ENCODE measurements at regions not wholly inside any gene's neighbourhood (a gene's known extent, or its start where the extent isn't known, plus 50 kb on each side); places are given as distances from the start of the nearest gene placed in this dataset.
"Not testable (repeated sequence)": the region's sequence is repeated elsewhere in the genome, so short reads cannot be mapped to it uniquely, and the experiment has no call there.

GRCh38 chr13:81244011-81244410 lies 903.1 kb upstream of the SPRY2 start:
- H3K27me3 ChIP-seq, result no peaks in the 10 kb centered on the region
- no peaks in the 10 kb centered on the region for H3K9me3 ChIP-seq (replicated peaks)
- no peak overlapping the region for H3K27ac ChIP-seq
- DNase-seq, result no peak
- no peaks in the 10 kb centered on the region for H3K4me1 ChIP-seq
- H3K4me3 ChIP-seq, result no peak overlapping the region
- no peaks in the 10 kb centered on the region for H3K36me3 ChIP-seq

- H3K27me3 ChIP-seq, result no peaks in the 10 kb centered on the region
- DNase-seq, result no peak
- no peaks in the 10 kb centered on the region for H3K9me3 ChIP-seq (replicated peaks)
- H3K4me3 ChIP-seq, result no peak overlapping the region
- H3K36me3 ChIP-seq, result no peaks in the 10 kb centered on the region
- H3K27ac ChIP-seq, result no peak overlapping the region
- H3K4me1 ChIP-seq, result no peaks in the 10 kb centered on the region
These were observed 889.5 kb upstream of the SPRY2 start for GRCh38 chr13:81230386-81230785.

GRCh38 chr13:81226830-81227229 lies 885.9 kb upstream of the SPRY2 start:
- not testable (repeated sequence) for H3K27me3 ChIP-seq; H3K4me1 ChIP-seq; H3K36me3 ChIP-seq; H3K9me3 ChIP-seq (replicated peaks); H3K4me3 ChIP-seq; H3K27ac ChIP-seq
- DNase-seq, result peak in 1 of 2 experiments; percentile 10

- no peaks in the 10 kb centered on the region for H3K36me3 ChIP-seq
- H3K4me1 ChIP-seq, result no peaks in the 10 kb centered on the region
- H3K9me3 ChIP-seq (replicated peaks), result no peaks in the 10 kb centered on the region
- H3K4me3 ChIP-seq, result no peak overlapping the region
- DNase-seq, result no peak
- no peak overlapping the region for H3K27ac ChIP-seq
- H3K27me3 ChIP-seq, result no peaks in the 10 kb centered on the region
These were observed 883.4 kb upstream of the SPRY2 start for GRCh38 chr13:81224209-81224833.

GRCh38 chr13:81223778-81224177 lies 882.9 kb upstream of the SPRY2 start:
- H3K9me3 ChIP-seq (replicated peaks), result no peaks in the 10 kb centered on the region
- no peaks in the 10 kb centered on the region for H3K27me3 ChIP-seq
- H3K36me3 ChIP-seq, result no peaks in the 10 kb centered on the region
- H3K4me1 ChIP-seq, result no peaks in the 10 kb centered on the region
- no peak overlapping the region for H3K27ac ChIP-seq
- no peak overlapping the region for H3K4me3 ChIP-seq
- no peak for DNase-seq

- Histone ChIP-seq H3K9me3 (replicated peaks) (no peaks in the 10 kb centered on the region), H3K36me3 (no peaks in the 10 kb centered on the region)
These were observed 870.8 kb upstream of the SPRY2 start for GRCh38 chr13:81211713-81212112.

GRCh38 chr13:81207636-81208035 lies 866.7 kb upstream of the SPRY2 start:
- H3K9me3 ChIP-seq (replicated peaks), result no peaks in the 10 kb centered on the region
- no peaks in the 10 kb centered on the region for H3K4me1 ChIP-seq
- no peak for DNase-seq
- H3K27ac ChIP-seq, result no peak overlapping the region
- no peaks in the 10 kb centered on the region for H3K36me3 ChIP-seq
- no peaks in the 10 kb centered on the region for H3K27me3 ChIP-seq
- no peak overlapping the region for H3K4me3 ChIP-seq

More at GRCh38 chr13:81211713-81212112, 870.8 kb upstream of the SPRY2 start:
- Histone ChIP-seq H3K27ac (no peak overlapping the region), H3K4me3 (no peak overlapping the region), H3K4me1 (no peaks in the 10 kb centered on the region), H3K27me3 (no peaks in the 10 kb centered on the region)
- DNase-seq, result no peak

- DNase-seq, result no peak
- Histone ChIP-seq H3K4me3 (no peak overlapping the region), H3K9me3 (replicated peaks) (no peaks in the 10 kb centered on the region), H3K36me3 (no peaks in the 10 kb centered on the region), H3K4me1 (no peaks in the 10 kb centered on the region), H3K27ac (no peak overlapping the region), H3K27me3 (no peaks in the 10 kb centered on the region)
These were observed 866.3 kb upstream of the SPRY2 start for GRCh38 chr13:81207231-81207630.

- Histone ChIP-seq H3K27me3 (no peaks in the 10 kb centered on the region), H3K27ac (no peak overlapping the region), H3K9me3 (replicated peaks) (no peaks in the 10 kb centered on the region), H3K4me3 (no peak overlapping the region), H3K36me3 (no peaks in the 10 kb centered on the region), H3K4me1 (no peaks in the 10 kb centered on the region)
- DNase-seq, result no peak
These were observed 862.9 kb upstream of the SPRY2 start for GRCh38 chr13:81203783-81204182.

- no peaks in the 10 kb centered on the region for H3K27me3 ChIP-seq
- H3K4me3 ChIP-seq, result no peak overlapping the region
- H3K36me3 ChIP-seq, result no peaks in the 10 kb centered on the region
- DNase-seq, result no peak
- no peak overlapping the region for H3K27ac ChIP-seq
- H3K9me3 ChIP-seq (replicated peaks), result no peaks in the 10 kb centered on the region
- no peaks in the 10 kb centered on the region for H3K4me1 ChIP-seq
These were observed 859.0 kb upstream of the SPRY2 start for GRCh38 chr13:81199956-81200355.

- H3K27ac ChIP-seq, result no peak overlapping the region
- no peaks in the 10 kb centered on the region for H3K36me3 ChIP-seq
- H3K27me3 ChIP-seq, result no peaks in the 10 kb centered on the region
- DNase-seq, result no peak
- H3K9me3 ChIP-seq (replicated peaks), result no peaks in the 10 kb centered on the region
- H3K4me1 ChIP-seq, result no peaks in the 10 kb centered on the region
- H3K4me3 ChIP-seq, result no peak overlapping the region
These were observed 857.0 kb upstream of the SPRY2 start for GRCh38 chr13:81197966-81198365.

GRCh38 chr13:81197483-81197882 lies 856.6 kb upstream of the SPRY2 start:
- Histone ChIP-seq H3K36me3 (no peaks in the 10 kb centered on the region), H3K4me3 (no peak overlapping the region), H3K4me1 (no peaks in the 10 kb centered on the region), H3K27ac (no peak overlapping the region), H3K9me3 (replicated peaks) (no peaks in the 10 kb centered on the region), H3K27me3 (no peaks in the 10 kb centered on the region)
- DNase-seq, result no peak

- Histone ChIP-seq H3K36me3 (no peaks in the 10 kb centered on the region), H3K9me3 (replicated peaks) (no peaks in the 10 kb centered on the region), H3K27me3 (no peaks in the 10 kb centered on the region), H3K4me3 (no peak overlapping the region), H3K27ac (no peak overlapping the region), H3K4me1 (no peaks in the 10 kb centered on the region)
- DNase-seq, result no peak
These were observed 853.4 kb upstream of the SPRY2 start for GRCh38 chr13:81194362-81194761.

GRCh38 chr13:81184556-81185265 lies 843.8 kb upstream of the SPRY2 start:
- H3K9me3 ChIP-seq (replicated peaks), result no peaks in the 10 kb centered on the region
- peaks cover 25% of the 10 kb centered on the region for H3K4me1 ChIP-seq
- peak; percentile 40 to 65 for DNase-seq
- H3K4me3 ChIP-seq, result no peak overlapping the region
- H3K36me3 ChIP-seq, result no peaks in the 10 kb centered on the region
- no peaks in the 10 kb centered on the region for H3K27me3 ChIP-seq
- peak overlapping the region; percentile 25 for H3K27ac ChIP-seq

- Histone ChIP-seq H3K4me1 (no peaks in the 10 kb centered on the region), H3K4me3 (no peak overlapping the region), H3K27ac (no peak overlapping the region), H3K36me3 (no peaks in the 10 kb centered on the region), H3K27me3 (no peaks in the 10 kb centered on the region), H3K9me3 (replicated peaks) (no peaks in the 10 kb centered on the region)
- DNase-seq, result no peak
These were observed 831.7 kb upstream of the SPRY2 start for GRCh38 chr13:81172603-81173002.
